Limb (tissue), 2 donors: ENCODE measurements at regions not wholly inside any gene's neighbourhood (a gene's known extent, or its start where the extent isn't known, plus 50 kb on each side); places are given as distances from the start of the nearest gene placed in this dataset.

Experiments
- DNase-seq, 2 donors: peaks; one replicate each; pipeline ENCODE4 v3.0.0-alpha.2; 2016; ENCODE audit errors: extremely low spot score in 2 of 2

DNA sequence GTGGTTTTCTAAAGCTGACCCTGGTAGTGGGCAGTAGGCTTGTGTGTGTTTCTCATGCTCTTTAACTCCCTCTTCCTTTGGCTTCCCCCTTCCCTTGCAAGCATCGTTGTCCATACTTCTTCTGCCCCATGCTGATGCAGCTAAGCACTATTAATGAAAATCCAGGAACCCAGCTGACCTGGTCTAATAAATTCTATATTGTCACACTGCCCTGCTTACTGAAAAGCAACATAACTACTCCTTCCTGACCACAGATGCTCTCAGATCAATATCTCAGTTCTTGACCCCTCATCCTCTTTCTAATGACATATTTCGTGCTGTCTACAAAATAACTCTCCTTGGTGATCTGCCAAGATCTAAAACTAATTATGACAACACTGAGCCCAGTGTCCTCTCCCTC is 405.5 kb downstream of the EFNA5 start:
- DNase-seq, result no peak

DNA sequence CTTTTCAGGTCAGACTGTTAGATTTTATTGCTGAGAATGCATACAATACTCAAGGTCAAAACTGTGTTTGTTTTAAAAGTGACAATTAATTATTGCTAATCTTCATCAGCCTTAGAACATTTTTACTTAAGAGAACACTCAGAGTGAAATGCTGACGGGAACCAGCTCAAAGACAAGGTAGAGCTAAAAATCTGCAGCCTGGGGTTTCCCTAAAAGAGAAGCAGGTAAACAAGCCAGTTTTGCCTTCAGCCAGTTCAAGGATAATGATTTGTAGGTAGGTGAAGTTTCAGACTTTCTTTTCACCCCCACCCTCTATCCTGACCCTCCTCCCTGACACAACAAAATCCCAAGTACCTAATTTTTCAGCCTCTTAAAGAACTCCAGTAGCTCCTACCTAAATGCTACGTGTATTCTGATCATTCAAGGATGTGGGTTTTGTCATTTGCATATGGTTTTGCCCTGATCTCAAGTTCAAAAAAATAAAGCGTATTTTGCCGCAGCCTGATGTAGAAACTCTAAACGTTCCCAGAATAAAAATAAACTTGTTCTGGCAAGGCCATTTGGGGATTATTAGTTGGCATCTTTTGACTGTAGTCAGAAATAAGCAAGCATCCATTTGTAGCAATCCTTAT is 407.2 kb downstream of the EFNA5 start:
- DNase-seq, result no peak

DNA sequence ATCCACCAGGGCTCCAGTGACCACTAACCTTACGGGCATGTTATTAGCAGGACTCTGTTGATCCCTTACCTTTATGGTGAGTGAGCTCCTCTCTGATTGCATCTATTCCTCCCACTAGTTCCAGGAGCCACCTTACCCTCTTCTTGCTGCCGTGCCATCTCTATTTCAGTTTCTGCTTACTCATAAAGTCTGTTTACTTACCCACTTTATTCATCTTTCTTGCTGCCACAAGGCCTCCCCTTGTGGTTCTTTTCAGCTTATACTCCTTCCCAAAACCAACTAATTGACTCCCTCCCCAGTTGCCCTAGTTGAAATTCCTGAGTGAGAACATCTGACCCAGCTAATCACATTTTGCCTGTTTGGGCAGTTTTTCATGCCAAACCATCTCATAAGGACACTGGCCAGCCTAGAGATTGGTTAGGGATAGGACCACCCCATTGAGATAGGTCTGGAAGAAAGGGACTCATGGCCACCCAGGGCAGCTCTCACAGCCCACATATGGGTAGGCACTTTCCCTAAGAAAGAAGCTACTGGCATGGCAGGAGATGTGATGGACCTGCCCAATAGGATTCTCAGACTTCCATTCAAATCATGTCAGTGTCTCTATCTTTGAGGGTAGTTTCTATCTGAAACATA is 412.7 kb downstream of the EFNA5 start:
- DNase-seq, result no peak

DNA sequence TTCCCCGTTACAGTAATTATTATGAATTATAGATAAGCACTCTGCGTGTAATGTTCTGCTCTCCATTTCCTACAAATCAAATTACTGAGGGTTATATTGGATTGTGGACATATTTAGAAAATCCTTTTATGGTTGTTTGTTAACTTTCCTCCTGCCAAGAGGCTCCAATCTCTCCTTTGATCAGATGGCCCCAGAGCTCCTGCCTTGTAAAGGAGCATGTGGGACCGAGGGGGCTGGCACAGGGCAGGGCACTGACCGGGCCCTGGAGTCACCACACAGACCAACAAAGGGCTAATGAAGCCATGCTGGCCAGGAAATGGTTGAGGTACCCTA is 415.9 kb downstream of the EFNA5 start:
- DNase-seq, result no peak

DNA sequence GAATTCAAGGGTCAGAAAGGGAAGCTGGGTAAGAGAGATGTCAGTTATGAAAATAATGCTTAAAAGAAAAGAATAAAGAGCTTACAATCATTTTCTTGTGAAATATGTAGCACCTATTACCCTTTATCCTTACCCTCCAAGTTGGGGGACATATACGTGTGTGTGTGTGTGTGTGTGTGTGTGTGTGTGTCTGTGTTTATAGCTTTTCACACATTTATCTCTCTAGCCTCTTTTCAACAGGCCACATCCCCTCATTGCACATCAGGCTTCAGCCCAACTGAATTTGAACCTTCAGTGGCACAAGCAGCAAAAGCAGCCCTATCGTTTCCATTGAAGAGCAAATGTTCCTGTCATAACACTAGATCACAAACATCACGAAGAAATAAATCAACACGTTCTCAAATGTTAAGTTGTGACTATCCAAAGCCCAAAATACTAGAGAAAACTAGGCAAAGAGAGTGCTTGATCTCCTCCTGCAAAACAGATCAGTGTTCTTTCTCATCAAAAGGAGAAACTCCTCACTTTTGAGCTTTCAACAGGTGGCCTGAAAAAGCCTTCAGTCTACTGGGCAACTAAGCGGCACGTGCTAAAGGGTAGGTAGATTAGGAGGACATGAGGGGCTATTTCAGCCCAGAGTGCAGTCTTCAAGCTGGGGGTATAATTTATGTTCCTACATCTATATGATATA is 416.4 kb downstream of the EFNA5 start:
- no peak for DNase-seq

DNA sequence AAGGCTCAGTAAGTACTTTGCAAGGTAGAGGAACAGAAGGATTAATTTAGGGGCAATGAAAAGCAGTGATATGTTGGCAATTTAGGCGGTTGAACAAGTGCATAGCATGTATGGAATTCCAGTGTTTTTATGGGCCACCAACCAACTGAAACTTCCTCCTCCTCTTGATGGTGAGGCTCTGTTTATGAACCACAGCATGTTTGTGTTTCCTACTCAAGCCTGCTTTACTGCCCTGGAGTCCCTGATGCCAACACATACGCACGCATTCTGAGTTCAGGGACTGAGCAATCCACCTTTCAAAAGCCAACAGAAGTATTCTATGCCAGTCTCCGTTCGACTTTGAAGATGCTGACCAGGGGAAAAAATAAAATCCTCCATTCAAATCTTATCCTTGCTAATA is 417.5 kb downstream of the EFNA5 start:
- no peak for DNase-seq

DNA sequence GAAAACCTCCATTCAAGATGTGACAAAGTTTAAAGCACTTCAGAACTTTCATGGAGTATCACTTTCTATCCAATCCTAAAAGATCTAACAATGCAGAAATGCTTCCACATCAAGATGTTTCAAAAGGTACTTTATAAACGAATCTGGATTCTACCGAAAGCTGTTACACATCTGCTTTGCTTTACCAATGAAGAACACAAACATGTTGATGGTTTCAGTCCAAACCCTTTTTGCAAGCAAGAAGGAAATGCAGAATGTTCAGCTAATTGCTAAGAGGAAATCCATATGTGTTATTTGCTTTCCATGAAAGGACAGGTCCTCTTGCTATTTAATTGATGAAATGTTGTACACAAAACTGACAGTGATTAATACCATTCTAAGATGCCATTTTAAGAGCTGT is 419.6 kb downstream of the EFNA5 start:
- DNase-seq, result no peak

DNA sequence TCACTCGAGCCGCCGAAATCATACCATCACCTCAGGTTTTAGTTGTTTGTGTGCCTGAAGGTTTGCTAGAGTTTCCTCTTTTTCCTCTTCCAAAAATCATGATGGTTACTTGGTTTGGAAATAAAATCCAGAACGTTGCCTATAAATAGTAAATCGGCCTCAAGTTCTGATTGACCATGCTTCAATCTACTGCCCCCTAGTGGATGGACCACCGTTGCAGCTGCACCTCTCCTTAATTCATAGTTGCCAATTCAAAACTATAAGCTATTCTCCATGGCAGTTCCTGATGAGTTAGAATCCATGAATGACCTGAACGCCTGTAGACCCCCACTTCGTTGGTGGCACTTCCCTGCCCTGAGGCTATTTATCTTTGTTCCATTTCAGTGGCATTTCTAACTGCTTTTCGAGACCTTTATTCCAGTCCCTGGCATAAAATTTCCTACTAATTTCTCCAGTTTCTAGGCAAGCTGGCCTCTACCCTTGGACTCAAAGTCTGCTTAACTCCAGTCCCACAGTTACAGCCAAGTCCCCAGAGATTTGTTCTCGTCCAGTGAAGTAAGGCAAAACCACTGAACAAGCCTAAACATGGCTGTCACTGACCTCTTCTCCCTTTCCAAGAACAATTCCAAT is 422.6 kb downstream of the EFNA5 start:
- DNase-seq, result peak in 1 of 2 donors; percentile 40

DNA sequence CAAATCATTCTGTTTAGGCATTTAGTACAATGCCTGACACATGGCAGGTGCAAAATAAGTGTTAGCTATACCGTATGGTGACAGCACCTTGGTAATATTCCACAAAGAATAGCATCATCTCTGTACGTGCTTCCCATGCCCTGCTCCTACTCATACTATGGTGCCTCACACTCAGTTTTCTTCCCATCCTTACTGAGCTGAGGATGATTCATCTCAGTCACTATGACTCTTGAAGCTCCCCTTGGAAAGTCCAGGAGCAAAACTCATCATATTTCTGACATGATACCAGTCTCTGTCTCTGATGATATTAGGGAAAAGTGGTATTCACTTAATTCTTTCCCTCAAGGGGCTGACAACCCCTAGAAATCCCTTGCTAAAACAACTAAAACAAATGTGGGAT is 423.3 kb downstream of the EFNA5 start:
- DNase-seq, result no peak

DNA sequence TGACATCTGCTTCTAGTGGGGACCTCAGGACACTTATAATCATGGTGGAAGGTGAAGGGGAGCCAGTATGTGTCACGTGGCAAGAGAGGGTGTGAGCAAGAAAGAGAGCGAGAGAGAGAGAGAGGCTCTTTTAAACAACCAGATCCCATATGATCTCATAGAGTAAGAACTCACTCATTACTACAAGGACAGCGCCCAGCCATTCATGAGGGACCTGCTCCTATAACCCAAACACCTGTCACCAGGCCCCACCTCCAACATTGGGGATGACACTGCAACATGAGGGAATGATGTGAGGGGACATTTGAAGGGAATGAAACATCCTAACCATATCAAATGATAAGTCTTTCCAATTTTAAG is 427.5 kb downstream of the EFNA5 start:
- DNase-seq, result no peak

DNA sequence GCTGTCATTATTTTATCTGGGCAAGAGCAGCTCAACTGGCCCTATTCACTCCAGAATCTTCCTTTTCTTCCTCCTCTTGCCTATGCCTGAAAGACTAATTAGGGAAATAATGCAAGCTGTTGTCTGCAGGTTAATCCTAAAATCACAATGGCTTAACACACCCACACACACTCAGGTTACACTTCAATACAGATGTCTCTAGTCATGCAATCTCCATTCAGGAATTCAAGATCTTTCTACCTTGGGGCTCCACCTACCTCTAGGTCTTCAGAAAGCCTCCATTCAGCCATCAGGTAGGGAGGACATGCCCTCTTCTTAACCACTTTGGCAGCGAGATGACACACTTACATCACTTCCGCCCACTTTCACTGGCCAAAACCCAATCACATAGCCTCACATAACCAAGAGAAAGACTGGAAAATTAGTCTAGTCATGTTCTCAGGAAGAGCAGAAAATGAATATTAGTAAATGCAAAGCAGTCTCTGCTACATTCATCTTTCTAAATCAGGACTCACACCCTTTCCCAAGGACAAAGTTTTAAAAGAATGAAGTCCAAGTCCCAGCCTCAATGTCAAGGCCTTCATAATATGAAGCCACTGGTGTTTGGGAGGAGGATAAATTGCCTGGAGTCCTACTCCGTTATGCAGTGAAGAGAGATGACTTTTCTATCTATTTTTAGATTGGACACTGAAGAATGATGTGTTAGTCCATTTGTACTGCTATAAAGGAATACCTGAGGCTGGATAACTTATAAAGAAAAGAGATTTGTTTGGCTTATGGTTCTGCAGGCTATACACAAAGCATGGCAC is 428.1 kb downstream of the EFNA5 start:
- DNase-seq, result no peak

DNA sequence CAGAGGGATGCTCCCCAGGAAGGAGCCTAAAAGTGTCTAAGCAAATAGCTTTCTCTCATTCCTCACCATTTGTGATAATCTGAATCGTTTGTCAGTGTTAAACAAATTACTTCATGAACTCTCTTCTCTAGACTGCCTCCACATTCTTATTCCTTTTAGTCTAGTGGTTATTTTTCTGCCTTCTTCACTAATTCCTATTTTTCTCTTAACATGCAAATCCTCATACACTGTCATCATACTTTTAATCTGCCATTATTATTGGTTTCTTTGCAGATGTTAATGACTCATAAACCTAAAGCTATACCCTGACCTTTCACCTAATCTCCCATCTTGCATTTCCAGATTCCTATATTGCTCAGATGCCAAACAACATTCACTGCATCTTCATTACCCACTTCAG is 428.9 kb downstream of the EFNA5 start:
- no peak for DNase-seq

DNA sequence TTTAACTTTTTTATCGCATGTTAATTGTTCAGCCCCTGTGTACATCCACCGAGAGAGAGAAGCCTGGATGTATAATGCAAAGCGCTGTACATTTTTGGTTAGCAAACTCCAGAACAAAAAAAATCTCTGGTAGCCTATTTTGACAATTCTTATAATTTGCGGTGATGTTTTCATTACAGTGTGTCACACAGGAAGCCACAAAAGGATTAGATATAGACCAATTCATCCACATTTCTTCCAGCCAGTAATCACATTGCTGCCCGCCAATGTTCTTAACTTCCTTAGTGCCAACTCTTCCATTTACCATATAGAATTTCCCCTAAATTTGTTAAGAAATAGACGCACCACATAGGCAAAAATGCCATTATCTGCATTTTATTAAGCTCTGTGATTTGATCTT is 435.6 kb downstream of the EFNA5 start:
- DNase-seq, result no peak

DNA sequence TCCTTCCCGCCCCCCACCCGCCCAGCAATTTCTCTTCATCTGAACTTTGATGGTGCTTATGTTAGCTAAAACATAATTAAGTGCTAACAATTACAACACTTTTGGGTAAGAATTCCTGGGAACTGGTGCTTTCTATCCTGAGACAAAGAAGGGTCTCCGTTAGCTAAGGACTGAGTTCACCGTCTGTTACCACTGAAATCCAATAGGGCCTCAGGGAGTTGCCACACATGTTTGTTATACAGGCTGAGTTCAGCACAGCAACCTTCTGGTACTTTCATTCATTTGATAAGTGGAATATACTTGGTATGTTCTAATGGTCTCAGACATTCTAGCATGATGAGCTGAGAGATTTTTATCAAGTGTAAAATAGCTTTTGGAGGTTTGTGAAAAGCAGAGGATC is 437.9 kb downstream of the EFNA5 start:
- DNase-seq, result no peak

DNA sequence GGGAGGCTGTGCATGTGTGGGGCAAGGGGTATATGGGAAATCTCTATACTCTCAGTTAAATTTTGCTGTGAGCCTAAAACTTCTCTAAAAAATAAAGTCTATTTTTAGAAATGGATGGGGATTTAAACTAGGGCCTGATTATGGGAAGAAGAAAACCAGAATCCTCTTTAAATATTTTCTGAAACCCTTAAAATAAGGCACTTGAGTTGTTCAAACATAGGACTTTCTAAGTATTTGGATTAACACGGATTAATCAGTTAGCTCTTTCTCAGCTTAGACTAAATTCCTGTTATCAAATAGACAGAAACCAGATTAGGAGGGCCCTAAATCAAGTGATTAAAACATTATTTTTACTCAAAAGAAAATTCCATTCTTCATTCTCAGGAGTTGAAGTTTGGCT is 438.4 kb downstream of the EFNA5 start:
- DNase-seq, result no peak

DNA sequence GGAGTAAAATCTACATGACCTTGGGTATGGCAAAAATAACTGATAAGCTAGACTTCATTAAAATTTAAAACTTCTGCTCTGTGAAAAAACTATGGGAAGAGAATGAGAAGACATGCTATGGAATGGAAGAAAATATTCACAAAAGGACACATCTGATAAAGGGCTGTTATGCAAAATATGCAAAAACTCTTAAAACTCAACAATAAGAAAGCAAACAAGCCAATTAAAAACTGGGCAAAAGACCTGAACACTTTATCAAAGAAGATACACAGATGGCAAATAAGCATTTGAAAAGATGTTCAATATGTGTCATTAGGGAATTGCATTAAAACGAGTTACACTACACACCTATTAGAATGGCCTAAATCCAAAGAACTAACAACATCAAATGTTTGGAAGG is 439.5 kb downstream of the EFNA5 start:
- DNase-seq, result no peak

DNA sequence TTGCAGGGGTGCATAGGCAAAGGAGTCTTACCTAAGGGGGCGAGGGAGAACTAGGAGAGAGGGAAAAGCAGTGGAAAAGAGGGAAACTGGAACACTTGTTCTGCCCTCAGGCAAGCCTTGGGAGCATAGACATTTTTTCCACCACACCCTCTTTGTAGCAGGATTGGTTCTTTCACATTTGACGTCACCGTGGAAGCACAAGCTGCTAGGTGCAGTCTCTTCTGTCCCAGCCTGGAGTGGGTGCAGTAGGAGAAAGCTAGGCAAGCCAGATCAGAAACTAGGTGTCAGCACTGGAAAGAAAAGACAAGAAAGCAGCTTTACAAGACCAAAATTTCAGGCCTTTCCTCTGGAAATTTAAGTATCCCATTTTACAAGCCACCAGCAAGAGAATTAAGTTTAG is 440.4 kb downstream of the EFNA5 start:
- no peak for DNase-seq

DNA sequence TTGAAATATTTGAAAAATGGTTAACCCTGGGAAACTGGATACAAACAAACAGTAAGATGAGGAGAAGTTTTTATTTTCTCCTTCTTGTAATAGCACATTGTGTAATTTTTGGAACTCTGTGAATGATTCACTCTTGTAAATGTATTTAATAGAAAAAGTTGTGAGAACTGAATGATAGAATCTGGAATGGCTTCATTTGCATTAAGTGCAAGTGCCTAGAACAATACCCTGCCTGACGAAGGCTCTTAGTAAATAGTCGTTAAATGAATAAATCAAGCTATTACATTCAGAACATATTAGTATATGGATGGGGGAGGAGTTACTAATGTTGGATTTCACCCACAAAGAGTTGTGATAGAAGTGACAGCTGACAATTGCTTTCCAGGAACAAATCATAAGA is 442.5 kb downstream of the EFNA5 start:
- DNase-seq, result no peak

DNA sequence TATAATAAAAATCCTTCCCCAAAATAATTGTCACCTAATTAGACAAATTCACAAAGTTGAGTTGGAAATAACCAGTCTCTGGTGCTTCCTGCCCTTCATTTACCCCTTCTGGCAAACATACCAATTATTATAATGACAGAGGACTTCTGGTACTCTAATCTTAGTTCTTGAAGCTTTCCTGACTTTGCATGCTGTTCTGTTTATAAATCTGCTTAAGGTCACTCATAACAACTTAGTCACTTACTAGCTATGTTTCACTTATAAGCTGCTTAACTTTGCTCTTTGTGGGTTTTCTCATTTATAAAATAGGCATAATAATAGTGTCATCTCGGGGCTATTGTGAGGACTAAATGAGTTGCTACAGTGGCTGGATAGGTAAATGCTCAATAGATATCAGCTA is 446.5 kb downstream of the EFNA5 start:
- DNase-seq, result no peak

DNA sequence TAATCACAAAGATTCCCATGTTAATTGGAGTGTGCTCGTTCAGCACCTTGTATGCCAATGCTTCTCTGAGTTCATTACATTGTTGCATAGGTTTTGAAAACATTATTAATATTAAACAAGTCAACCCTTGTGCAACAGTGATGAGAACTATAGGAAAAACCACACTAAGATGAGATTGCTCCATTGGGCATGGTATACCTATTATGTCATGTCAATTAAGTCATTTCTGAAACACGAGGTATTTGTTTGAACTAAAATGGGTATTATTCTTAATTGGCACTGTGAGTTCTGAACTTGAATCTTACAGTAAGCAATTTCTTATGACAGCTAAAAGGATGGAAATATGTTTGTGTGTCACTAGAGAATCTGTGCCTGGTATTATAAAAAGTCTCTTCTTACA is 447.7 kb downstream of the EFNA5 start:
- no peak for DNase-seq

DNA sequence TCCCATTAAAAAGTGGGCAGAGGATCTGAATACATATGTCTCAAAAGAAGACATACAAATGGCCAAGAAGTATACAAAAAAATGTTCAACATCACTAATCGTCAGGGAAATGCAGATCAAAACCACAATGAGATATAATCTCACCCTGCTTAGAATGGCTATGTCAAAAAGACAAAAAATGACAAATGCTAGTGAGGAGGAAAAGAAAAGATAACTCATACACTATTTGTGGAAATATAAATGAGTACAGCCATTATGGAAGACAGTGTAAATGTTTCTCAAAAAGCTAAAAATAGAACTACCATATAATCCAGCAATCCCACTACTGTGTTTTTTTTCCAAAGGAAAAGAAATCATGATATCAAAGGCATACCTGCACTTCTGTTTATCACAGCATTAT is 450.7 kb downstream of the EFNA5 start:
- no peak for DNase-seq
